Osteoblast (primary cell): ENCODE measurements at regions not wholly inside any gene's neighbourhood (a gene's known extent, or its start where the extent isn't known, plus 50 kb on each side); places are given as distances from the start of the nearest gene placed in this dataset.

ENCODE experiments used
- DNase-seq: peaks from one replicate; pipeline ENCODE4 v3.0.0; 2011; ENCODE audit warnings: low spot score, mixed read lengths; ENCODE audit not compliant: insufficient read length; ENCODE audit errors: missing footprints
- H2AFZ ChIP-seq: 2 replicates; pipeline ENCODE4 v1.6.0; 2011; ENCODE audit warnings: mild to moderate bottlenecking, low read length
- H3K27ac ChIP-seq: 2 replicates; pipeline ENCODE4 v1.5.1; 2011; ENCODE audit warnings: mild to moderate bottlenecking, low read depth, low read length, moderate library complexity
- H3K27me3 ChIP-seq: 2 replicates; pipeline ENCODE4 v1.6.0; 2012; ENCODE audit warnings: mild to moderate bottlenecking, control low read depth, inconsistent platforms, low read length, moderate library complexity; ENCODE audit not compliant: insufficient read depth
- H3K36me3 ChIP-seq: 2 replicates; pipeline ENCODE4 v1.5.1; 2011; ENCODE audit warnings: mild to moderate bottlenecking, low read length, control low read depth, moderate library complexity; ENCODE audit not compliant: insufficient read depth
- H3K4me1 ChIP-seq: 2 replicates; pipeline ENCODE4 v1.5.1; 2011; ENCODE audit warnings: mild to moderate bottlenecking, low read length, control low read depth, moderate library complexity; ENCODE audit not compliant: insufficient read depth
- H3K4me2 ChIP-seq: 2 replicates; pipeline ENCODE4 v1.6.0; 2011; ENCODE audit warnings: mild to moderate bottlenecking, low read length; ENCODE audit not compliant: insufficient read depth
- H3K4me3 ChIP-seq: fragments of 200-600 bp; sonication (generic); 3 replicates; pipeline ENCODE4 v1.5.1; 2012; ENCODE audit warnings: mild to moderate bottlenecking, low read length, inconsistent platforms; ENCODE audit not compliant: insufficient read depth
- H3K79me2 ChIP-seq: 2 replicates; pipeline ENCODE4 v1.6.0; 2012; ENCODE audit warnings: mild to moderate bottlenecking, low read length, control low read depth, inconsistent platforms; ENCODE audit not compliant: insufficient read depth
- H3K9me3 ChIP-seq: 2 replicates; pipeline ENCODE4 v1.5.1; 2011; ENCODE audit warnings: low read depth, low read length, control low read depth
- H4K20me1 ChIP-seq: 2 replicates; pipeline ENCODE4 v1.6.0; 2012; ENCODE audit warnings: mild to moderate bottlenecking, low read length, control low read depth; ENCODE audit not compliant: insufficient read depth
- CTCF ChIP-seq: IDR thresholded peaks from 2 replicates; pipeline ENCODE4 v1.5.1; 2011; ENCODE audit warnings: mild to moderate bottlenecking, low read depth, low read length, moderate library complexity; ENCODE audit errors: extremely low read depth

DNA sequence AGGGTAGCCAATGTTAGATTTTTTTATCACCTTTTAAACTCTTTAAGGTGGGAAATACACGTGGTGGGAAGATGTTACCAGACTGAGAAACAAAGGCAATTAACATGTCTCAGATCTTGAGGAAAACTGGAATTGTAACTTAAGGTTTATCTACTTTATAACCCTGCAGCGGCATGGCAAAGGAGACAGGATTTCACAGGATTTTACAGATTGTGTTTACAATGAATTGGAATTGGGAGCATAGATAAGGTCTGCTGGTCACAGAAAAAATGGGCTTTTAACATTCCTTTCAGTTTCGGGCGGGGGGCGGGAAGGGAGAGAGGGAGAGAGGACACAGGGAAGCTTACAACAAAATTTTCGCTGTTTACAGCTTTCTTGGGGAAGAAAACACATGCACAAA is 467.5 kb upstream of the CT83 start:
- H3K27ac ChIP-seq = no peak overlapping the region
- H3K4me2 ChIP-seq = no peak overlapping the region
- H3K4me1 ChIP-seq = no peaks in the 10 kb centered on the region
- no peak for TF ChIP-seq CTCF
- H3K4me3 ChIP-seq = no peak overlapping the region
- no peaks in the 10 kb centered on the region for H3K27me3 ChIP-seq
- H4K20me1 ChIP-seq = no peaks in the 10 kb centered on the region
- no peaks in the 10 kb centered on the region for H3K79me2 ChIP-seq
- no peak for DNase-seq
- H2AFZ ChIP-seq = no peak overlapping the region
- no peaks in the 10 kb centered on the region for H3K9me3 ChIP-seq
- no peaks in the 10 kb centered on the region for H3K36me3 ChIP-seq

DNA sequence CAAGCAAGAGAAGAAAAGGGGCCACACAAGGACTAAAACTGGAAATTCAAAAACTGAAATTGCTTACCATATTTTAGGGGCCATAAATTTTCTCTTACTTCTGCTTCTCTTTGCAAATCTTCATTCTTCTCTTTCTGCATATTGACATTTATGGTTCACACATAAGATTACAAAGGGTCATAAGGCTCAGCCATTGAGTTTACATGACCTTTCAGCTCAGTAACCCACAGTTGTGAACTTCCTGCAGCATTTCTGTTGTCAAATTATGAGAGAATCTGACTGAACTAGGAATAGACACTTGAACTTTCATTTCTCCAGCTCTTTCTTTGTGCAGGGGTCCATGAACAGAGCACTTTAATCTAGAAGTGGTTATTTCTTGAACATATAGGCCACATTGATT is 434.8 kb upstream of the CT83 start:
- Histone ChIP-seq H3K4me1 (no peaks in the 10 kb centered on the region), H3K9me3 (no peaks in the 10 kb centered on the region), H3K36me3 (no peaks in the 10 kb centered on the region), H3K27ac (no peak overlapping the region), H3K27me3 (no peaks in the 10 kb centered on the region), H3K4me2 (no peak overlapping the region), H3K4me3 (no peak overlapping the region), H2AFZ (no peak overlapping the region), H3K79me2 (no peaks in the 10 kb centered on the region), H4K20me1 (no peaks in the 10 kb centered on the region)
- no peak for DNase-seq
- no peak for TF ChIP-seq CTCF

DNA sequence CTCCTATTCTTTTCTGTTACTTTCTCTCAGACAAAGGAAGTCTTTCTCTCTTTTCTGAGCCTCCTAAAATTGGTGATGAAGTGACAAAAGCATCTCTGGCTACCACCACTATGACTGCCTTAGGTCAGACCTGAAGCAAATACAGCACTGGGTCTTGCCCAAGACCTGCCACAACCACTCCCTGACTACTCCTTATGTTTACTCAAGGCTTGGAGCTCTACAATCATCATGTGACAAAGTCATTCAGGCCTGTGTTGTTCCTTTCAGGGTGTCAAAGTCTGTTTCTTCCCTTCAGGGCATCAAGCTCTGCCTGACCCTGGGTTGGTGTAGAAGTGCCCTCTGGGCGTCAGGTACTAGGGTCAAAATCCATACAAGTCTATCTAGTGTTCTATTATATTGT is 419.2 kb upstream of the CT83 start:
- H3K36me3 ChIP-seq = no peaks in the 10 kb centered on the region
- no peaks in the 10 kb centered on the region for H3K79me2 ChIP-seq
- no peaks in the 10 kb centered on the region for H4K20me1 ChIP-seq
- no peak overlapping the region for H3K27ac ChIP-seq
- no peak overlapping the region for H2AFZ ChIP-seq
- H3K4me1 ChIP-seq = no peaks in the 10 kb centered on the region
- no peaks in the 10 kb centered on the region for H3K27me3 ChIP-seq
- H3K4me2 ChIP-seq = no peak overlapping the region
- TF ChIP-seq CTCF = no peak
- no peaks in the 10 kb centered on the region for H3K9me3 ChIP-seq
- no peak for DNase-seq
- no peak overlapping the region for H3K4me3 ChIP-seq

- Histone ChIP-seq H3K36me3 (no peaks in the 10 kb centered on the region), H4K20me1 (no peaks in the 10 kb centered on the region), H2AFZ (no peak overlapping the region), H3K4me2 (no peak overlapping the region), H3K27ac (no peak overlapping the region), H3K9me3 (no peaks in the 10 kb centered on the region), H3K4me3 (no peak overlapping the region), H3K4me1 (no peaks in the 10 kb centered on the region), H3K79me2 (no peaks in the 10 kb centered on the region), H3K27me3 (no peaks in the 10 kb centered on the region)
- no peak for TF ChIP-seq CTCF
- peak; percentile 49 for DNase-seq
Observed at GRCh38 chrX:116873671-116874070, 410.9 kb upstream of the CT83 start.
